GM10266 (cell line): ENCODE measurements at regions not wholly inside any gene's neighbourhood (a gene's known extent, or its start where the extent isn't known, plus 50 kb on each side); places are given as distances from the start of the nearest gene placed in this dataset.

Experiments
- DNase-seq: peaks from one replicate; pipeline ENCODE4 v3.0.0; 2012; ENCODE audit errors: extremely low spot score
- TF ChIP-seq, protein P1 (sequence below): IDR thresholded peaks from 2 replicates; pipeline ENCODE4 v1.5.1; 2012; ENCODE audit warnings: mild to moderate bottlenecking, low read depth; ENCODE audit not compliant: control insufficient read depth, insufficient read depth; ENCODE audit errors: missing control alignments

DNA sequence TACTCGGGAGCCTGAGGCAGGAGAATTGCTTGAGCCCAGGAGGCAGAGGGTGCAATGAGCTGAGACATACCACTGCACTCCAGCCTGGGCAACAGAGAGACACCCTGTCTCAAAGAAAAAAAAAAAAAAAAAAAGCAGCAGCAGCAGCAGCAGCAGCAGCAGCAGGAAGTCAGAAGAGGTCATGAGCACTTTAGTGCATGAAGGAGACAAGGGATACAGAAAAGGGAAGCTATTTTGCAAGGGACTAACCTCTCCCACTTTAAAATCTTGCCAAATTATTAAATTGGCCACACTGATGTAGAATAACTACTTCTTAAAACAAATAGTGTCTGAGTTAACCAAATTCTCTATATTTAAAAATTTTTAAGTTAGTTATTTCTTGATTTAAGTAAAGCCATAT, 113.4 kb upstream of the PDE1A start:
- TF ChIP-seq, protein P1, sequence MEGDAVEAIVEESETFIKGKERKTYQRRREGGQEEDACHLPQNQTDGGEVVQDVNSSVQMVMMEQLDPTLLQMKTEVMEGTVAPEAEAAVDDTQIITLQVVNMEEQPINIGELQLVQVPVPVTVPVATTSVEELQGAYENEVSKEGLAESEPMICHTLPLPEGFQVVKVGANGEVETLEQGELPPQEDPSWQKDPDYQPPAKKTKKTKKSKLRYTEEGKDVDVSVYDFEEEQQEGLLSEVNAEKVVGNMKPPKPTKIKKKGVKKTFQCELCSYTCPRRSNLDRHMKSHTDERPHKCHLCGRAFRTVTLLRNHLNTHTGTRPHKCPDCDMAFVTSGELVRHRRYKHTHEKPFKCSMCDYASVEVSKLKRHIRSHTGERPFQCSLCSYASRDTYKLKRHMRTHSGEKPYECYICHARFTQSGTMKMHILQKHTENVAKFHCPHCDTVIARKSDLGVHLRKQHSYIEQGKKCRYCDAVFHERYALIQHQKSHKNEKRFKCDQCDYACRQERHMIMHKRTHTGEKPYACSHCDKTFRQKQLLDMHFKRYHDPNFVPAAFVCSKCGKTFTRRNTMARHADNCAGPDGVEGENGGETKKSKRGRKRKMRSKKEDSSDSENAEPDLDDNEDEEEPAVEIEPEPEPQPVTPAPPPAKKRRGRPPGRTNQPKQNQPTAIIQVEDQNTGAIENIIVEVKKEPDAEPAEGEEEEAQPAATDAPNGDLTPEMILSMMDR: no peak
- DNase-seq: no peak

DNA sequence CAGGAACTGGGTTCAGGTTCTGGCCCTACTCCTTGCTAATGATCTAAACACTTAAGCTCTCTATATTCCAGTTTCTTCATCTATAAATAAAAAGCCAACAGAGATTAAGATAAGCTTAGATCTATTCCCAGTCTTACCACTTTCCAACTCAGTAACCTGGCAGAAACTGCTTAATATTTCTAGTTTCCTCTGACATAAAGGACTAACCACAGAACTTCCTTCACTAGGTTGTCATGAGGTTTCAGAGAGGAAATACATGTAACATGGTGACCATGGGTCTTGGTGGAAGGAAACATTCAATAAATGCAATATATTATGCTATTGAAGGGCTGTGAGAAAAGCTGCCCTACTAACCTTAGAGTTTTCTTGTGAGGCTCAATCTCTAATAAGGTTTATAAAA, 114.4 kb upstream of the PDE1A start:
- no peak for DNase-seq
- TF ChIP-seq, protein P1: no peak

DNA sequence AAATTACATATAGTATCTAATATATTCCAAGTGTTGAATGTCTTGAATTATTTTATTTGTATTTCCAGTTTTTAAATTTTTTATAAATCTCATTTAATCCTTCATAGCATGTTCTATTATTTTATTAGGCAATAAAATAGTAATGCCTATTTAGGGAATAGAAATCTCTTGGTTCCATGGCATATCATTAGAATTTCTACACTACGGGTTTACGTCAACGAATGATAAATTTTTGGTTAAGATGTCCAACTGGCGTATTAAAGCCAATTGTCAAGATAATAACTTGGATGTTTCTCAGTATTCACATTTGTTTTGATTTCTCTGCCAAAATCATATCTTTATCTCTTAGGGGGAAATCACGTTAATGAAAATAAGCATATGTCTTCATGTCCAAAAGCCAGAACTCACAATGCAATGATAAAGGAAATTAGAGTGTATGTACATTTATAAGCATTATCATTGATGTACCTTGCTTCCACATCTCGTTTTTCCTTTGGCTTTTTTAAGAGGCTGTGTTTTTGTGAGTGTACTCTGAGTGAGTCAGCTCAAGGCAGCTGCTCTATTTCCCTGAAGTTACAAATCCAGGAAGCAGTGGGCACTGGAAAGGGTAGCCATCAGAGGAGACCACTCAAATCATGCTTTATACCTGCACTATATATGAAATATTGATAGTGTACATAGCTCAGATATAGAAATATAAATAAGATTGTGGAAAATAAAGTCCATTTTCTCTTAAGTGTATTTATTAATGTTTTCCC, 115.8 kb upstream of the PDE1A start:
- TF ChIP-seq, protein P1: no peak
- no peak for DNase-seq

DNA sequence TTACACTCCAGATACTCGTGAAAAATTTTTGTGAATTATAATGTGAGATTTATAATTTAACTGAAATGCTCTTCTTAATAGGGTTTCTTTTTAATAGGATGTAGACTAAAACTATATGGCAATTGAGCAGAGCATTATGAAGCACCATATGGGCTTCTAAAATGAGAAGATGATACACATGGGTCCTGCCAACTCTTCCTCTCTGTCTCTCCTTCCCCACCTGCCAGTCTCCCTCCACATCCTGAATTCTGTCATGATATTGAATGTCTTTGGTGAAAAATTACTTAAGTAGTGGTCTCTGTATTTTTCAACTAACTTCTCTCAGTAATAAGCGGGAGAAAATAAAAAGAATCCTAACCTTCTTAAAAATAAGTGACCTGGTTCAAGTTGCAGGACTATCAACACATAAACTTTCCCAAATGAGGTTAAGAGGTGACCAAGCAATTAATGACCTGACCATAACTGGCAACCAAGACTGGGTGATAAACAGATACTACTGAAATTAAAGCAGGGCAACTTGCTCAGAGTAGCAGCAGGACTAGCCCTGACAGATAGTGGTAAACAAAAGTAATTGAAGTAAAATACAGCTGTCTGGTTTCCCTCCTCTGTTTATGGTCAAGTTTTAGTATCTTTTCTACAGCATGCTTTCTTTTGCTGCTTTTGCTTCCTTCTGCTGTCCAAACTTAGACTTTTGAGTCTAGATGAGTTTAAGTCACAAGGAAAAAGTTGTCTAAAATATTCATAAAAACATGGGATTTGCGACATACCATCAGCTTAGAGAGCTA, 117.1 kb upstream of the PDE1A start:
- TF ChIP-seq, protein P1: no peak
- no peak for DNase-seq

DNA sequence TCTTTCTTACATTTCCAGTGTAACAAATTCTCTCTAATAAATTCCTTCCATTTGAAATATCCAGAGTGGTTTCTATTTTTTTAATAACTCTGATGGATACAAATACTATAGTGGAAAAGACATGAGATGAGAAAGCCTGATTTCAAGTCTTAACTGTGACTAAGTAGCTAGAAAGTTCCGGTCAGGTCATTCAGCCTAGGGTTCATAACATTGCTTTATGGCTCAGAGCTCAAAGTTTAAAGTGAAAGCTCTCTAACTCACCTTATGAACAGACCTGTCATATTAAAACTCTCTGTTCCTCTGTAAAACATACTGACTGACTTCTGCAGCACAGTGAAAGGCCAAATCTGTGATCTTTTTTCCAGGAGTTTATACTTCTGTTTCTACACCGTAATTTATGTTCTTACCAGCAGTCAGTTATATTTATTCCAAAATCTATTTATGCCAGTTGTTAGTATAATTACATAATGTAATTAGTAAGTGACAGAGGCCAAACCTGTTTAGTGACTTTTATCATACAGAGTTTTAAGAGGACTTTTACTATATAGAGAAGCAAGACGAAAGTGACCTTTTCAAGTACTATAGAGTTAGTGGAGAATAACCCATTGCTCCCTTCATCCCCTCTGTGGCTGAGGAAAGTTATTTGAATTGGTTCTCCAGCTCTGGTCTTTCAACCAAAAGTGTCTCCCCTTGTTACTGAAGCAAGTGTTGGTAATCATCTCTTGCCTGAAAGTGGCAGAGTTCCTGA, 118.8 kb upstream of the PDE1A start:
- TF ChIP-seq, protein P1: no peak
- DNase-seq: no peak

DNA sequence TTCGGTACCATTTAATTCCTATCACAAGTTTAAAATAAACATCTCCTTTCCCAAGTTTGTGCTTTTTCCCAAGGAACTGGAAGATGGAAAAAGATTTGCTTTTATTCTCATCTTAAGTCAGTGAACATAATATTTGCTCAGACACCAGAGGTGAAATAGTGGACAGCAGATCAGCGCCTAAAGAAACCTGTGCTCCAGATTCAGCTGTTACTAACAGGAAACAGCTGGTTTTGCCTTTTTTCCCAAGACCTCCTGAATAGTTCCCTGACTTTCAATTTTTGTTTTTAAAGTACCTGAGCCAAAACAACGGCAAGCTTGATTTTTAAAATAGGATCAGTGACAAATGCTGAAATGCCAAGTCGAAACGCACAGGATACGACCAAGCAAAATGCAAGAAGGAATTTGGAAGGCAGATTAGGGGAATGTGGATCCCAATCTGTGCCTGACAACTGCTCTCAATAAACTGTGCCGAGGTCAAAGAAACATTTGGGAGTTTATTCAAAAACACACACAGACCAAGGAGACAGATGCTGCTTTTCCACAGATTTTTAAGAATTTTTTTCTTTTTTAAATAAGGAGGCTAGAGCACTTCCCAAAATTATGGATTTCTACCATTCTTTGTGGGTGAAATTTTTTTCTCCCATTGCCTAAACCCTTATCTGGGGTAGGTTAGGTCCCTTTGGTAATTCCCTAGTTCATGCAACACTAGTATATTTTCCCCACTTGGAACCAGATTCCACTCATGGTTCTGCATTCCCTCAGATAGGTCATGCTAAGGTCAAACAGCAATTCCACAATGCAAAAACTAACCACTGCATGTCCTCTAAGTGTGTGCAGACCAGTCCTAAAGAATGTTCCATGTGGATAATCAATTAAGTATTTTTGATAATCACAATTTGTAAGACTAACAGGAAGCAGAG, 121.5 kb upstream of the PDE1A start:
- TF ChIP-seq, protein P1: no peak
- DNase-seq: no peak
